ENCODE measurements at regions not wholly inside any gene's neighbourhood (a gene's known extent, or its start where the extent isn't known, plus 50 kb on each side); places are given as distances from the start of the nearest gene placed in this dataset.

GRCh38 chr5:101590384-101590783, 687.3 kb upstream of the ST8SIA4 start:
- no peak overlapping the region for H3K4me3 ChIP-seq
- TF ChIP-seq, protein P1, sequence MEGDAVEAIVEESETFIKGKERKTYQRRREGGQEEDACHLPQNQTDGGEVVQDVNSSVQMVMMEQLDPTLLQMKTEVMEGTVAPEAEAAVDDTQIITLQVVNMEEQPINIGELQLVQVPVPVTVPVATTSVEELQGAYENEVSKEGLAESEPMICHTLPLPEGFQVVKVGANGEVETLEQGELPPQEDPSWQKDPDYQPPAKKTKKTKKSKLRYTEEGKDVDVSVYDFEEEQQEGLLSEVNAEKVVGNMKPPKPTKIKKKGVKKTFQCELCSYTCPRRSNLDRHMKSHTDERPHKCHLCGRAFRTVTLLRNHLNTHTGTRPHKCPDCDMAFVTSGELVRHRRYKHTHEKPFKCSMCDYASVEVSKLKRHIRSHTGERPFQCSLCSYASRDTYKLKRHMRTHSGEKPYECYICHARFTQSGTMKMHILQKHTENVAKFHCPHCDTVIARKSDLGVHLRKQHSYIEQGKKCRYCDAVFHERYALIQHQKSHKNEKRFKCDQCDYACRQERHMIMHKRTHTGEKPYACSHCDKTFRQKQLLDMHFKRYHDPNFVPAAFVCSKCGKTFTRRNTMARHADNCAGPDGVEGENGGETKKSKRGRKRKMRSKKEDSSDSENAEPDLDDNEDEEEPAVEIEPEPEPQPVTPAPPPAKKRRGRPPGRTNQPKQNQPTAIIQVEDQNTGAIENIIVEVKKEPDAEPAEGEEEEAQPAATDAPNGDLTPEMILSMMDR (IDR thresholded peaks at IDR 0.05), result no peak
- TF ChIP-seq POLR2A (IDR thresholded peaks at IDR 0.05) (no peak), EP300 (IDR thresholded peaks at IDR 0.05) (no peak)
- no peak overlapping the region for H3K27ac ChIP-seq
- H3K27me3 ChIP-seq, result no peaks in the 10 kb centered on the region
- H3K9me3 ChIP-seq, result no peaks in the 10 kb centered on the region
- no peaks in the 10 kb centered on the region for H3K36me3 ChIP-seq
- WGBS, 3 donors, result 13 to 31% (median 19%) methylated on average over 1 of the region's 1 CpG
- intact Hi-C loops (cut with DNase I), result no loop called here
- H3K4me1 ChIP-seq (ENCODE audit: insufficient read depth), result no peaks in the 10 kb centered on the region
- no peak for DNase-seq

- intact Hi-C loops (cut with DNase I), result no loop called here
Observed at GRCh38 chr5:101585366-101585765, 682.3 kb upstream of the ST8SIA4 start.

DNA sequence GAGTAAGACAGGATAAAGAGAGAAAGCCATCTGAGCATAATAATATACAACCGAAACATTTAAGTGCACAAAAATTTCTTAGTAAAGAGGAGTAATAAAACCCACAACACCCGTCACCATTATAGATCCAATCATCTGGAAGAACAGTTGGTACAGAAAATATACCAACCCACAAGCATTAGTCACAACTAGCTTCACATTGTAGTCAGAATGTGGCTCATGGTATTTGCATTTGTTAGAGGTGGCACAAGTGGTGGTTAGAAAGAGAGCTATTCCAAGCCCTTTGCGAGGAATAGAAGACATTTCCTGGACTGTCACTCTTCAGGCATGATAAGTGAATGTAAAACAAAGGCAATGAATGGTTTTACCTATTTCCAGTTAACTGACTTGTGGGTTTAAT, 677.5 kb upstream of the ST8SIA4 start:
- WGBS, 3 donors, result 95 to 97% (median 96%) methylated on average over 3 of the region's 3 CpGs

More at GRCh38 chr5:101585366-101585765, 682.3 kb upstream of the ST8SIA4 start:
- DNase-seq, result no peak
- TF ChIP-seq, protein P1 (IDR thresholded peaks at IDR 0.05), result no peak
- TF ChIP-seq EP300 (IDR thresholded peaks at IDR 0.05), result no peak
- TF ChIP-seq POLR2A (IDR thresholded peaks at IDR 0.05), result no peak
- Histone ChIP-seq H3K27me3 (no peaks in the 10 kb centered on the region), H3K9me3 (no peaks in the 10 kb centered on the region), H3K36me3 (no peaks in the 10 kb centered on the region), H3K4me1 (ENCODE audit: insufficient read depth) (no peaks in the 10 kb centered on the region), H3K27ac (no peak overlapping the region), H3K4me3 (no peak overlapping the region)
- 46 to 71% (median 54%) methylated on average over 1 of the region's 1 CpG for WGBS, 3 donors

DNA sequence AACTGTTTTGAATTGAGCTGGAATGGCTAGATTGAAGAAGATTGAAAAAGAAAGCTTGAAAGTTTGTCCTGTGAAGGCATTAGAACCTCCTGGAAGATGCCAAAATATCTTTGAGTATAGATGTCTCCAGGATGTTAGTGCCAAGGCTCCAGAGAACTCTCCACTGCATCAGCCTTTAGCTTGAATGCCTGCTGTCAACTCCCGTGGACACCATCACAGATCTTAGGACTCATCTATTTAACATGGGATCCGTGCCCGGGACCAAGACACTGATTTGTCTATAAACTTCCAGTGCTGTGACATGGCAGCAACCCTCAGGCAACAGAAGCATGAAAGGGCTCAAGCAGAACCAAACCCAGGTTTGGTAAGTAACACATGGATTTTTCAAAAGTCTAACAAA, 670.9 kb upstream of the ST8SIA4 start:
- TF ChIP-seq, protein P1 (IDR thresholded peaks at IDR 0.05), result no peak
- TF ChIP-seq POLR2A (IDR thresholded peaks at IDR 0.05) (no peak), EP300 (IDR thresholded peaks at IDR 0.05) (no peak)
- no peaks in the 10 kb centered on the region for H3K4me1 ChIP-seq (ENCODE audit: insufficient read depth)
- no peaks in the 10 kb centered on the region for H3K9me3 ChIP-seq
- no peaks in the 10 kb centered on the region for H3K27me3 ChIP-seq
- no peaks in the 10 kb centered on the region for H3K36me3 ChIP-seq
- H3K27ac ChIP-seq, result no peak overlapping the region
- intact Hi-C loops (cut with DNase I), result no loop called here
- H3K4me3 ChIP-seq, result no peak overlapping the region
- WGBS, 3 donors, result 79 to 85% (median 84%) methylated on average over 3 of the region's 3 CpGs
- no peak for DNase-seq

More for the DNA sequence above, 677.5 kb upstream of the ST8SIA4 start:
- DNase-seq, result no peak
- no peaks in the 10 kb centered on the region for H3K4me1 ChIP-seq (ENCODE audit: insufficient read depth)
- H3K27ac ChIP-seq, result no peak overlapping the region
- intact Hi-C loops (cut with DNase I), result no loop called here
- H3K36me3 ChIP-seq, result no peaks in the 10 kb centered on the region
- no peaks in the 10 kb centered on the region for H3K27me3 ChIP-seq
- no peak overlapping the region for H3K4me3 ChIP-seq
- H3K9me3 ChIP-seq, result no peaks in the 10 kb centered on the region
- TF ChIP-seq POLR2A (IDR thresholded peaks at IDR 0.05), result no peak
- no peak for TF ChIP-seq EP300 (IDR thresholded peaks at IDR 0.05)
- TF ChIP-seq, protein P1 (IDR thresholded peaks at IDR 0.05), result no peak
